DMS114 treated with DMSO at 0.1 percent for 48 hours (cell line): ENCODE measurements at regions not wholly inside any gene's neighbourhood (a gene's known extent, or its start where the extent isn't known, plus 50 kb on each side); places are given as distances from the start of the nearest gene placed in this dataset.

Experiments
- DNase-seq: peaks from one replicate; lab custom pipeline; 2025; ENCODE audit not compliant: unreplicated experiment; lab: John Stamatoyannopoulos, UW

DNA sequence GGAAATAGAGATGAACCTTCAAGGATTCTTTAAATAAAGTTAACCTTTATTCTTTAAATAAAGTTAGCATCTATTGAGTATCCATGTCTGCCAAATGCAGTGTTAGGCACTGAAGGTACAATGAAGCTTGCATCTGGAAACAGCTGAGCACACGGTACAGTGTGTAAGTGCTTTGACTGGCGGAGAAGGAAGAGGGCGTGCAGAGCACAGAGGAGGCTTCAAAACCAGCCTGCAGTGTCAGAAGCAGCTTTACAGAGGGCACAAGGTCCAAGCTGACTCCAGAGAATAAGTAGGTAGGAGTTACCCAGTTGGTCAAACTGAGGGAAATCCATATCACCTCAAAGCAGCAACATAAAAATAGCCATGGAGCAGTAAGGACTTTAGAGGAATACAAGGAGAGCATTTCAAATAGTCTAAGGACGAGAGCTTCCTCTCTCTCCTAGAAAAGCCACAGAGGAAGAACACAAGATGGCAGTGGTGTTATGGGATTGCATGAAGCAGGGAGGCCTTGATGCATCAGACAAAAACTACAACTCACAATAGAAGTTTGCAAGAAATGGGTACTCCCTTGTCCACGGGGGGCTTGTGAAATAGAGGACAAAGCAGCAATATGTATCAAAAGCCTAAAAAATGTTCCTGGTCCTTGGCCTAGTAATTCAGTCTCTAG, 60.3 kb upstream of the PPP2R3A start:
- DNase-seq, result peak; percentile 22

DNA sequence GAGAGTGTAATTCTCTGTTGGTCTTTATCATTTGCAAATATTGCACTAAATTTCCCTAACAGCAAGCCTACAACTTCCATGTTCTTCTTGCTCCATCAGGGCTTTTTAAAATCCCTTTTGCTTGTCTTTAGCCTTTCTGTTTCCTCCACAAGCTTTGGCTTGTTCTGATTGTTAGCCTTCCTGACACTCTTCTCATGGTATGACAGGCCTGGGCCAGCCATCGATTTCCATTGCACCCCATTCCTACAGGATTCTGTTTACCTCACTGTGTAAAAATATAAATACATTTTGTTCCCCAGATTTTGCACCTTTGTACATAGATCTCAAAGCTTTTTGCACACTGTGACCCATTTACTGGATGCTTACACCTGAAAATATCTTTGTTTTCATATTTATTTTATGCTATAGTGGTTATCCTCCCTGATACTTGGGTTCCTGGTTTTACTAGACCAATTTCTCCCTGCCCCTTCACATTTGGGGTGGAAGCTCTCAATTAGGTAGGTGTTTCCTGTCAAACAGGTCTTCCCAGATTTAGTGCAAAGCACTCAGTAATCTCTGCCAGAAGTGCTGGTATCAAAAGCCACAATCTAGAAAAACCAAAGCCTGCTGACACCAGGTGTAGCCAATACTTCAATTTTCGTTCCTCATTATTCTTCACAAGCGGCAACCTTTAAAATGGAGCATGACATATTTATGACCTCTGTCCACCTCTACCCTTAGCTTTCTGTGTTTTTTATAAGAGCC, 57.9 kb upstream of the PPP2R3A start:
- no peak for DNase-seq

DNA sequence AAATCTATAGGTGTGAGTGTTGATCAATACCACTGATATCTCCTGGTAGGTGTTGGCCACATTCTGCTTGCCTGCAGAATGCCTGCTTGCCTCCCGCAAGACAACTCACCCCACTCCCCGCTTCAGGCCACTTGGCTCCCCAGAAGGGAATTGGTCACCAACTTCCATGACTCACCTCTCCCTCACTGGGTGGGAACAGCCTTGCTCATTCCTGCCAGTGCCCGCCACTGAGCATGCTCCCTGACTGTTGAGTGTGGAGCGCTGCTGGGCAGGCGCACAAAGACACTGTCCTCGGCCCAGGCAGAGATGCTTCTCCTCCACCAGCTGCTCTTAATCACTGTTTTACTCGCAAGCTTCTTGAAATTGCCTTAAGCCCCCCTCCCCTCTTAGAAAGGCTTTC, 57.3 kb upstream of the PPP2R3A start:
- no peak for DNase-seq

- DNase-seq, result no peak
Measured at GRCh38 chr3:135908737-135909136, 56.8 kb upstream of the PPP2R3A start.

DNA sequence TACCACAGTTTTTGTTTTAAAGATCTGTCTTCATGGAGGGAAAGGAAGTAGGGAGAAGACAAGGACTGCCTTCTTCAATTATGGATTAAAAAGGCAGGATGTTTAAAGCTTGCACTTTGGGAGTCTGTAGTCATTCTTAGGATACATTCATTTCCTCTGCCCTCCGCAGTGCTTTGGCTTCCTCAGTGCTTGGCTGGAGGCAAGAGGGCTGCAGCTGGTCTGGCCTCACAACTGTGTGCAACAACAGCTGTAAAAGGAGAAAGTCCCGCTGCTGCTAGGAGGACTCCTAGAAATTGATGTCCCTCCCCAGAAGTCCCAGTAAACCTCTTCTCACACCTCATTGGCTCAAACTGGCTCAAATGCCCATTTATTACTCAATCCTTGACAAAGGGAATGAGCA, 54.4 kb upstream of the PPP2R3A start:
- no peak for DNase-seq

GRCh38 chr3:135915206-135915605, 50.3 kb upstream of the PPP2R3A start:
- no peak for DNase-seq
